ENCODE measurements at regions not wholly inside any gene's neighbourhood (a gene's known extent, or its start where the extent isn't known, plus 50 kb on each side); places are given as distances from the start of the nearest gene placed in this dataset.

- Mint-ChIP-seq H3K27me3 (ENCODE audit: low read depth) (peaks cover 14% of the 10 kb centered on the region), H3K9me3 (peaks cover 20% of the 10 kb centered on the region), H3K36me3 (ENCODE audit: low read depth) (peaks cover 5% of the 10 kb centered on the region), H3K27ac (no peak overlapping the region), H3K4me3 (no peak overlapping the region), H3K4me1 (ENCODE audit: low read depth) (peaks cover 10% of the 10 kb centered on the region)
- DNase-seq = no peak
- intact Hi-C loops (cut with micrococcal nuclease) = no loop called here
- CTCF ChIA-PET = interaction anchor here (1.3 to 3.7 kb wide), 3 partner anchors 11 to 55 kb away, joined by 3 to 18 read pairs (median 7); no protein-coding TSS in a partner anchor
Observed at GRCh38 chr7:128191136-128191844, 49.8 kb upstream of the LEP start.

Data from activated naive CD4-positive, alpha-beta T cell treated with anti-CD3 and anti-CD28 coated beads for 36 hours (primary cell).